Liver (tissue), 8 donors: ENCODE measurements at regions not wholly inside any gene's neighbourhood (a gene's known extent, or its start where the extent isn't known, plus 50 kb on each side); places are given as distances from the start of the nearest gene placed in this dataset.

Experiments
- DNase-seq: peaks from one replicate; pipeline ENCODE4 v3.0.0-alpha.2; 2017; ENCODE audit warnings: low spot score
- H3K27ac ChIP-seq, 2 donors: one replicate each; pipeline ENCODE4 v1.7.0; 2013; ENCODE audit warnings: inconsistent platforms in 2 of 2, low read length in 2 of 2, control low read depth in 1 of 2, low read depth in 1 of 2, mild to moderate bottlenecking in 1 of 2
- H3K27me3 ChIP-seq, 4 donors: one replicate each; pipeline versions ENCODE4 v1.6.1 to v1.7.0; 2013; ENCODE audit warnings: low read length in 3 of 4, inconsistent platforms in 1 of 4, mild to moderate bottlenecking in 1 of 4, moderate library complexity in 1 of 4; ENCODE audit not compliant: control insufficient read depth in 4 of 4, insufficient read depth in 4 of 4
- H3K36me3 ChIP-seq, 4 donors: one replicate each; pipeline versions ENCODE4 v1.6.1 to v1.7.0; 2013; ENCODE audit warnings: low read length in 3 of 4, mild to moderate bottlenecking in 3 of 4, low read depth in 1 of 4, moderate library complexity in 1 of 4; ENCODE audit not compliant: control insufficient read depth in 4 of 4, insufficient read depth in 3 of 4
- H3K4me1 ChIP-seq, 4 donors: one replicate each; pipeline versions ENCODE4 v1.6.1 to v1.7.0; 2013; ENCODE audit warnings: low read length in 3 of 4, mild to moderate bottlenecking in 3 of 4, moderate library complexity in 1 of 4; ENCODE audit not compliant: control insufficient read depth in 4 of 4, insufficient read depth in 4 of 4
- H3K4me3 ChIP-seq, 3 donors: one replicate each; pipeline versions ENCODE4 v1.6.1 to v1.7.0; 2013; ENCODE audit warnings: low read length in 3 of 3, control low read depth in 1 of 3, low read depth in 1 of 3, mild to moderate bottlenecking in 1 of 3
- H3K9ac ChIP-seq, 2 donors: one replicate each; pipeline ENCODE4 v1.7.0; 2013; ENCODE audit warnings: low read length in 2 of 2, mild to moderate bottlenecking in 2 of 2, moderate library complexity in 2 of 2, control low read depth in 1 of 2, low read depth in 1 of 2
- H3K9me3 ChIP-seq, 4 donors: one replicate each; pipeline versions ENCODE4 v1.6.1 to v1.7.0; 2013; ENCODE audit warnings: low read length in 3 of 4; ENCODE audit not compliant: control insufficient read depth in 4 of 4
- FOXA1 ChIP-seq: IDR thresholded peaks from 2 replicates; pipeline ENCODE4 v1.6.1; 2016; ENCODE audit warnings: antibody characterized with exemption
- FOXA2 ChIP-seq: IDR thresholded peaks from 2 replicates; pipeline ENCODE4 v1.6.1; 2016; ENCODE audit warnings: antibody characterized with exemption
- HNF4A ChIP-seq, 2 donors: conservative IDR thresholded peaks; 2 replicates each; pipeline ENCODE4 v1.6.1; 2016; ENCODE audit warnings: antibody characterized with exemption in 2 of 2, mild to moderate bottlenecking in 2 of 2
- HNF4G ChIP-seq: IDR thresholded peaks from 2 replicates; pipeline ENCODE4 v1.6.1; 2016; ENCODE audit warnings: antibody characterized with exemption
- JUND ChIP-seq, 2 donors: IDR thresholded peaks; 2 replicates each; pipeline ENCODE4 v1.6.1; 2016; ENCODE audit warnings: antibody characterized with exemption in 2 of 2
- NR2F2 ChIP-seq: IDR thresholded peaks from 2 replicates; pipeline ENCODE4 v1.6.1; 2016; ENCODE audit warnings: antibody characterized with exemption
- SP1 ChIP-seq: IDR thresholded peaks from 2 replicates; pipeline ENCODE4 v1.6.1; 2018; ENCODE audit warnings: antibody characterized with exemption, mild to moderate bottlenecking
- YY1 ChIP-seq: IDR thresholded peaks from 2 replicates; pipeline ENCODE4 v1.6.1; 2016; ENCODE audit warnings: antibody characterized with exemption, mild to moderate bottlenecking
- WGBS: extraction: QIAGEN DNeasy Blood & Tissue Kit; methylation state at CpG from one replicate; pipeline ENCODE4 v1.1.7; 2013; 5-methylcytosine and 5-hydroxymethylcytosine counted together
- TF ChIP-seq, protein P1 (sequence below): IDR thresholded peaks from 2 replicates; pipeline ENCODE4 v1.6.1; 2016; ENCODE audit warnings: antibody characterized with exemption
- TF ChIP-seq, protein P2 (sequence below): IDR thresholded peaks from 2 replicates; pipeline ENCODE4 v1.6.1; 2016; ENCODE audit warnings: antibody characterized with exemption
- TF ChIP-seq, protein P3 (sequence below): fragments of 150-350 bp; IDR thresholded peaks from 2 replicates; pipeline ENCODE4 v1.5.1; 2017; ENCODE audit warnings: improper control_type of control experiment, low read depth, low read length; ENCODE audit not compliant: missing input control
- donor health status: healthy.
- donor health status: healthy.
- donor health status: healthy.
- donor health status: healthy.
- donor health status: healthy.

DNA sequence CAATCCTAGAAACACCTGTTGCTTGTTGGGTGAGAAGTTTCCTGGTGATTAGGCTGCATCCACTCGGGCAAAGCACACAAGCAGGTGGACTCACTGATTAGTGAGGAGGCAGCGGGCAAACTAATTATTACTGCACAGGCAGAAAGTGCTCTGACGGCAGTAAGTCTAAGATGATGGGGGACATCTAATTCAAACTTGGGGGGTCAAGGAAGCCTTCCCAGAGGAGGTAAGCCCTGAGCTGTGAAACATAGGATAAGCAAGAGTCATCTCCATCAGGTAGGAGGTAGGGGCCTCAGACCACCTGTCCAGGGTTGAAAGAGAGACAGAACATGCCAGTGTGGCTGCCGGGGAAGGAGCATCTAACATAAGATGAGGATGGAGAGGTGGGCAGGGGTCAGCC is 1578.4 kb upstream of the TMEM132C start:
- DNase-seq: no peak
- Histone ChIP-seq H3K9ac (no peak overlapping the region), H3K27ac (no peak overlapping the region), H3K4me1 (no peaks in the 10 kb centered on the region), H3K9me3 (peaks cover 0 to 4% (median 2%) of the 10 kb centered on the region in 4 donors), H3K4me3 (no peak overlapping the region), H3K27me3 (no peaks in the 10 kb centered on the region), H3K36me3 (no peaks in the 10 kb centered on the region)
- TF ChIP-seq SP1 (no peak), HNF4A (conservative IDR thresholded peaks at IDR 0.05) (no peak), FOXA2 (no peak), FOXA1 (no peak)
- whole genome bisulfite sequencing: 93% methylated on average over 4 of the region's 4 CpGs

DNA sequence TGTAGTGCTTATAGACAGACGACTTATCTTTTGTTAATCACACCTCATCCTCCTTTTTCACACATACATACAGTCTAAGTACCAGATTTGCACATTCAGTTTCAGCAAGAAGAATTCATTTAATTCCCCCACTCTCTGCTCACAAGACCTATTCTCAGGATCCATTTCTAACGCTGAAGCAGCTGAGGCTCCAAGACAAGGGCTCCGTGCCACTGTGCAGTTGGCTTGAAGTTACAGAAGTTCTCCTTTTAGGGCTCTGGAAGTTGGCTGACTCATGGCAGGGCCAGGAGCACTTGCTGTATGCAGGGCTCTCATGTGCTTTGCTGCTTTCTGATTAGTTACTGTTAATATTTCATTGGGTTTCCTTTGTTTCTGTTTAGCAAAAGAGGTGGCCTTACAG is 1566.9 kb upstream of the TMEM132C start:
- H3K36me3 ChIP-seq: no peaks in the 10 kb centered on the region
- no peak overlapping the region for H3K9ac ChIP-seq
- no peak for DNase-seq
- no peak overlapping the region for H3K27ac ChIP-seq
- peaks cover 0 to 3% (median 1%) of the 10 kb centered on the region in 4 donors for H3K27me3 ChIP-seq
- 90% methylated on average over 3 of the region's 3 CpGs for WGBS
- no peaks in the 10 kb centered on the region for H3K4me1 ChIP-seq
- TF ChIP-seq HNF4A (conservative IDR thresholded peaks at IDR 0.05): no peak
- TF ChIP-seq, protein P1, sequence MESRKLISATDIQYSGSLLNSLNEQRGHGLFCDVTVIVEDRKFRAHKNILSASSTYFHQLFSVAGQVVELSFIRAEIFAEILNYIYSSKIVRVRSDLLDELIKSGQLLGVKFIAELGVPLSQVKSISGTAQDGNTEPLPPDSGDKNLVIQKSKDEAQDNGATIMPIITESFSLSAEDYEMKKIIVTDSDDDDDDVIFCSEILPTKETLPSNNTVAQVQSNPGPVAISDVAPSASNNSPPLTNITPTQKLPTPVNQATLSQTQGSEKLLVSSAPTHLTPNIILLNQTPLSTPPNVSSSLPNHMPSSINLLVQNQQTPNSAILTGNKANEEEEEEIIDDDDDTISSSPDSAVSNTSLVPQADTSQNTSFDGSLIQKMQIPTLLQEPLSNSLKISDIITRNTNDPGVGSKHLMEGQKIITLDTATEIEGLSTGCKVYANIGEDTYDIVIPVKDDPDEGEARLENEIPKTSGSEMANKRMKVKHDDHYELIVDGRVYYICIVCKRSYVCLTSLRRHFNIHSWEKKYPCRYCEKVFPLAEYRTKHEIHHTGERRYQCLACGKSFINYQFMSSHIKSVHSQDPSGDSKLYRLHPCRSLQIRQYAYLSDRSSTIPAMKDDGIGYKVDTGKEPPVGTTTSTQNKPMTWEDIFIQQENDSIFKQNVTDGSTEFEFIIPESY: no peak
- no peak for TF ChIP-seq NR2F2
- no peak for TF ChIP-seq FOXA1
- TF ChIP-seq JUND (IDR thresholded peaks at IDR 0.05): no peak
- no peak for TF ChIP-seq YY1
- TF ChIP-seq FOXA2: no peak
- TF ChIP-seq HNF4G: no peak
- TF ChIP-seq, protein P2, sequence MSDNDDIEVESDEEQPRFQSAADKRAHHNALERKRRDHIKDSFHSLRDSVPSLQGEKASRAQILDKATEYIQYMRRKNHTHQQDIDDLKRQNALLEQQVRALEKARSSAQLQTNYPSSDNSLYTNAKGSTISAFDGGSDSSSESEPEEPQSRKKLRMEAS: no peak
- H3K4me3 ChIP-seq: no peak overlapping the region
- no peaks in the 10 kb centered on the region for H3K9me3 ChIP-seq

DNA sequence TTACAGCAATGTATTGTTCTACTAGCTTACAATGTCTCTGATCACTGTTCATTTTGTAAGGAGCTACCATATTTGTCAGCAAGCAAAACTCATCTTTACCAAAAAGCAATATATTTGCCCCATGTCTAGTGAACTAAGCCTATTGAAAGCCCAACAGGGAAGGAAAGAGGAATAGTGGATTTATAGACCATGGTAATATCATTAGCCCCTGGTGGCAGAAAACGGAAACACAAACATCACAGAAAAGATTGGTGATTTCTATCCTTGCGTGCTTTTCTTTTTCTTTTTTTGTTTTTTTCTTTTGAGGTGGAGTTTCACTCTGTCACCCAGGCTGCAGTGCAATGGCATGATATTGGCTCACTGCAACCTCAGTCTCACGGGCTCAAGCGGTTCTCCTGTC is 1562.4 kb upstream of the TMEM132C start:
- Histone ChIP-seq H3K9me3 (no peaks in the 10 kb centered on the region), H3K27ac (no peak overlapping the region), H3K4me3 (no peak overlapping the region), H3K36me3 (no peaks in the 10 kb centered on the region), H3K9ac (no peak overlapping the region), H3K27me3 (peaks cover 0 to 3% (median 0%) of the 10 kb centered on the region in 4 donors), H3K4me1 (no peaks in the 10 kb centered on the region)
- TF ChIP-seq, protein P3, sequence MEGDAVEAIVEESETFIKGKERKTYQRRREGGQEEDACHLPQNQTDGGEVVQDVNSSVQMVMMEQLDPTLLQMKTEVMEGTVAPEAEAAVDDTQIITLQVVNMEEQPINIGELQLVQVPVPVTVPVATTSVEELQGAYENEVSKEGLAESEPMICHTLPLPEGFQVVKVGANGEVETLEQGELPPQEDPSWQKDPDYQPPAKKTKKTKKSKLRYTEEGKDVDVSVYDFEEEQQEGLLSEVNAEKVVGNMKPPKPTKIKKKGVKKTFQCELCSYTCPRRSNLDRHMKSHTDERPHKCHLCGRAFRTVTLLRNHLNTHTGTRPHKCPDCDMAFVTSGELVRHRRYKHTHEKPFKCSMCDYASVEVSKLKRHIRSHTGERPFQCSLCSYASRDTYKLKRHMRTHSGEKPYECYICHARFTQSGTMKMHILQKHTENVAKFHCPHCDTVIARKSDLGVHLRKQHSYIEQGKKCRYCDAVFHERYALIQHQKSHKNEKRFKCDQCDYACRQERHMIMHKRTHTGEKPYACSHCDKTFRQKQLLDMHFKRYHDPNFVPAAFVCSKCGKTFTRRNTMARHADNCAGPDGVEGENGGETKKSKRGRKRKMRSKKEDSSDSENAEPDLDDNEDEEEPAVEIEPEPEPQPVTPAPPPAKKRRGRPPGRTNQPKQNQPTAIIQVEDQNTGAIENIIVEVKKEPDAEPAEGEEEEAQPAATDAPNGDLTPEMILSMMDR: peak; percentile 4
- TF ChIP-seq, protein P2: no peak
- no peak for DNase-seq
- WGBS: 81% methylated on average over 4 of the region's 4 CpGs
